GM20000 (cell line): ENCODE measurements at regions not wholly inside any gene's neighbourhood (a gene's known extent, or its start where the extent isn't known, plus 50 kb on each side); places are given as distances from the start of the nearest gene placed in this dataset.

Source experiments
- DNase-seq: peaks from one replicate; pipeline ENCODE4 v3.0.0; 2012; ENCODE audit warnings: low spot score
- TF ChIP-seq, protein P1 (sequence below): IDR thresholded peaks from 2 replicates; pipeline ENCODE4 v1.5.1; 2012; ENCODE audit warnings: mild to moderate bottlenecking, control low read depth; ENCODE audit errors: extremely low read depth, missing control alignments

DNA sequence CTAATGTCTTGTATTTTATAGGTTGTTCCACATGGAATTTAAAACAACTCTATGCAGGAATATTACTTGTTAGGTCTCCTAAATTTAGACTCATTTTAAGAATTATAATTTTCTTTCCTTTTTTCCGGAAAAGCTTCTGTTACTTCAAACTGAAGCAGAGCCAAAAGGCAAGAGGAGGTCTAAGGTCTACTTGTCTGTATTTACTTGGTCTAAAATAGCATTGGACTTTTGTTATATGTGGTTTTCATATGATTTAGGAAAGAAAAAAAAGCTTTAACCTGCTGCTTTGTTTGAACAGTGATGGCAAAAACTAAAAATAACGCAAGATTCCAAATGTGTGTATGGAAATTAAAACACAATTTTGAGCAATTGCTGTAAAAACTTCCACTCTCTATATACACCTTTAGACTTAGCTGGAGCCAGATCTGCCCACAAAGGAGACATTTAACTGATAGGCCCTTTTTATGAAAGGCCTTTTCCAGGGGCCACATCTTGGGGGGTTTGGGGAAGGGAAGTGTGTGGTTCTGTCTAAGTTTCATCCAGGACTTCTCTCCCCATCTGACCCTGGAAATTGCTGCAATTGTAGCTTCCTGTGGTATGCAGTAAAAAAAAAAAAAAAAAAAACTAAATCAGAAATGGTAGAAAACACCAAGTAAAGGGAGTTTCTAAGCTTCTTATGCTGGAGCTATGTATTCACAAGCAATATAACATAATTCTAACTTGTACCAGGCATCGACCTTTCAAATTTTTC, 307.7 kb upstream of the MEF2C start:
- TF ChIP-seq, protein P1, sequence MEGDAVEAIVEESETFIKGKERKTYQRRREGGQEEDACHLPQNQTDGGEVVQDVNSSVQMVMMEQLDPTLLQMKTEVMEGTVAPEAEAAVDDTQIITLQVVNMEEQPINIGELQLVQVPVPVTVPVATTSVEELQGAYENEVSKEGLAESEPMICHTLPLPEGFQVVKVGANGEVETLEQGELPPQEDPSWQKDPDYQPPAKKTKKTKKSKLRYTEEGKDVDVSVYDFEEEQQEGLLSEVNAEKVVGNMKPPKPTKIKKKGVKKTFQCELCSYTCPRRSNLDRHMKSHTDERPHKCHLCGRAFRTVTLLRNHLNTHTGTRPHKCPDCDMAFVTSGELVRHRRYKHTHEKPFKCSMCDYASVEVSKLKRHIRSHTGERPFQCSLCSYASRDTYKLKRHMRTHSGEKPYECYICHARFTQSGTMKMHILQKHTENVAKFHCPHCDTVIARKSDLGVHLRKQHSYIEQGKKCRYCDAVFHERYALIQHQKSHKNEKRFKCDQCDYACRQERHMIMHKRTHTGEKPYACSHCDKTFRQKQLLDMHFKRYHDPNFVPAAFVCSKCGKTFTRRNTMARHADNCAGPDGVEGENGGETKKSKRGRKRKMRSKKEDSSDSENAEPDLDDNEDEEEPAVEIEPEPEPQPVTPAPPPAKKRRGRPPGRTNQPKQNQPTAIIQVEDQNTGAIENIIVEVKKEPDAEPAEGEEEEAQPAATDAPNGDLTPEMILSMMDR: no peak
- DNase-seq: no peak

DNA sequence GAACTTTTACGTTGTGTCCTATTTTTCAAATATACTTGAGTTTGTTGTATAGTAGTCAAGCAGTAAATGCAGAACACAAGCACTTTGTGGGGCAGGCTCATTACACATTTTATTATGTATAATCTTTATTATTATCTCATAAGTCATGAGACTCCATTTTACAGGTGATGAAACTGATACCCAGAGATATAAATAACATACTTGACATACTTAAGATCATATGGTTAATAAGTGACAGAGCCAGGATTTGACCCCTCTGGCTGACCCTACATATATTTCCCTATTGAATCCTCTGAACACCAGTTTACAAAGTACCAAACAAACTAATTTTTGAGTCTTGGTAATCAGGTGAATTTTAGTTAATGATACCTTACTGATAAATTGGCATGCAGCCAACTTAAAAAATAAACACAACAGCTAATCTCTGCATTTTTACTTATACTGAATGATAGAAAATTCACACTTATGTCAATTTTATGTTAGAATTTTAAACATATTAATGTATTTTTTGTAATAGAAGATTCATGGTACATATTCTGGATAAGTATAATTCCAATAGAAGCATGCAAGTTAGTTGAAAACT, 305.0 kb upstream of the MEF2C start:
- no peak for DNase-seq
- TF ChIP-seq, protein P1: no peak

DNA sequence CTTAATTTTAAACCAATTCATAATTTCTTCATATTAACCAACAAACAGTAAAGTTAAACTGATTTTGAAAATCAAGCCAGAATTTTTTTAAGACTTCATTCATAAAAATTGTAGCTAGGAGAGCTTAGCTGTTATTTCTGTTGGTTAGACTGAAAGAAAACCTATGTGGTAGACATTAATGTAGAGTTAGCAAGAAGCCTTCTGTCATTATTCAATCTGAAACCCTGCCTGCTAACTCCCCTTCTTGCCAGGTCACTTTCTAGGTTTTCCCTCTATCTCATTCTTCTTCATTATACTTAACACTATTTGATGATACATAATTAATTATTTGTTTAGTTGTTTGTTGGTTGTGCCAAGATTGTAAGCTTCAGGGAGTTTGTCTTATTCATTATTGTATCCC, 304.3 kb upstream of the MEF2C start:
- TF ChIP-seq, protein P1: no peak
- no peak for DNase-seq

DNA sequence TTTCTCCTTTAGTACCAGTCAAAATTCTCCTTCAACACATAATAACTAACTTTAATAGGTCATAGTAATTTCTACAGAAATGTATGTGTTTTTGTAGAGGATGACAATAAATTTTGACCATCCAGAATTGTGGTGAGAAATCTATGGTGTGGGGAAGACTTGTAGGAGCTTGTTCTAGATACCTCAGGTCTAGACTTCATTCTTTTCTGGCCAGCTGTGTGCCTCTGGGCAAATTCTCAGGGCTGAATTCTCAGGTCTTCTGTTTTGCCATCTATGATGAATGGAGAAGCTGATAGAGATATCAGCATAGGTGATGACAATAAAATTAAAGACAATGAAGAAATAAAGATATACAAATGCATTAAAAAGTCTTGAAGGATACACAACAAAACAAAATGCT, 298.6 kb upstream of the MEF2C start:
- TF ChIP-seq, protein P1: no peak
- DNase-seq: no peak

DNA sequence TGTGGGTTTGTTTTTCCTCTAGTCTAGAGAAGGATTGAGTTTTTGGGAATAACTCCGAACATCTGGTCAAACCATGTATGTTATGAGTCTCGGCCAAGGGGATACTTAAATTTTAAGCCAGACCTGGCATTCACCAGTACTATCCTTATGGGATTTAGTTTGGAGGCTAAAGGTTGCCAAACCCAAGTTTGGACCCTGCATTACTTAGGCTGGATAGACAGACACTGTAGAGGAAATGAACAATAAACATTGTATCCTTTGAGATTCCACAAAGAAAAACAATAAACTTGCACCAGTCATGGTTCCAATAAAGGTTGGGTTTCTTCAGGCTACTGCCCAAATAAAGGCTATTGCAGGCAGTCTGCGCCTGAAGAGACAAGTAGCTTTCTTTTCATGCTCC, 296.7 kb upstream of the MEF2C start:
- DNase-seq: no peak
- TF ChIP-seq, protein P1: no peak

DNA sequence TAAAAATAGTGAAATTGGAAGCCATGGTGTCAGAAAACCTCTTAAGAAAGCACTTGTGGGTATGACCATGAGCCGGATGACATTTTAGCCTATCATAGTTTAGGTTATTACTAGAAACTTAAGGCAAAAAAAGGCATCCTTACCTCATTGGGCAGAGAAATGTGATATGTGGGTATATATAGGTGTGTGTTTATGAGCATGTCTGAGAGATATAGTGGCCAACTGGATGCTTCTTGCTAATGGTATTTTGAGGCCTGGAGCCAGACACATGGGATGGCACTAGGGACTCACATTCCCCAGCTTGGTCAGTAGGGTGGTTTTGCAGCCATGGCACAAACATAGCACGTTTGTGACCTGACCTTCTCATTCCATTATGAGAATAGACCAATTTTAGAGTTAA, 295.6 kb upstream of the MEF2C start:
- DNase-seq: no peak
- TF ChIP-seq, protein P1: no peak

DNA sequence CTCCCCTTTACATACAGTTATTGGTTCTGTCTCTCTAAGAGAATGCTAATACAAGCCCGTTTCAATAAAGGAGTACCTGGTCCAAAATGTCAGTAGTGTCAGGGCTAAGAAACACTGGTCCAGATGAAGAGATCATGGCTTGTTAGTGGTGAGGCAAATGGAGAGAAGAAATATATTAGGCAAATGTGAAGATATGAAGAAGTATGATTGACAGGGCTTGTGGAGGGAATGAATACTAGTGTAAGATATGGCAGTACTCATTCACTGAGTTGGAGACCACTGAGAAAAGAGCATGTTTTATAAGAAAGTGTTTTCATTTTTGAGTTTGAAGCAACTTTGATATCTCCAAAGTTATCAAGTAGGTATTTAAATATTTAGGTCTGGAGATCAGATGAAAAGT, 290.5 kb upstream of the MEF2C start:
- DNase-seq: no peak
- TF ChIP-seq, protein P1: no peak
